Activated T-helper 1 cell treated with anti-CD3 and anti-CD28 coated beads, Interleukin-12 subunit alpha, Interleukin-12 subunit beta, Interleukin-2, Interleukin-4 antibody, amounts not matched to agents 30 ng/mL and 10 ng/mL and 1 ng/mL, durations not matched to agents 14 hours and 24 hours and 36 hours (primary cell): ENCODE measurements at regions not wholly inside any gene's neighbourhood (a gene's known extent, or its start where the extent isn't known, plus 50 kb on each side); places are given as distances from the start of the nearest gene placed in this dataset.
"Not testable (repeated sequence)": the region's sequence is repeated elsewhere in the genome, so short reads cannot be mapped to it uniquely, and the experiment has no call there.

ENCODE experiments used
- DNase-seq: peaks from one replicate; pipeline ENCODE4 v3.0.0; 2021; ENCODE audit warnings: low spot score
- H3K27ac Mint-ChIP-seq: one replicate; pipeline ENCODE4 v1.8.0; 2021; ENCODE audit warnings: mild to moderate bottlenecking, mixed read lengths
- H3K27me3 Mint-ChIP-seq: one replicate; pipeline ENCODE4 v1.8.0; 2022; ENCODE audit warnings: mild to moderate bottlenecking, moderate library complexity, mixed read lengths; ENCODE audit not compliant: insufficient read depth
- H3K36me3 Mint-ChIP-seq: one replicate; pipeline ENCODE4 v1.8.0; 2021; ENCODE audit warnings: low read depth, mixed read lengths
- H3K4me1 Mint-ChIP-seq: one replicate; pipeline ENCODE4 v1.8.0; 2021; ENCODE audit warnings: low read depth, mixed read lengths
- H3K4me3 Mint-ChIP-seq: one replicate; pipeline ENCODE4 v1.8.0; 2021; ENCODE audit warnings: mild to moderate bottlenecking, moderate library complexity, mixed read lengths
- H3K9me3 Mint-ChIP-seq: one replicate; pipeline ENCODE4 v1.8.0; 2021; ENCODE audit warnings: mixed read lengths
- intact Hi-C: fragments of 100-400 bp; cut with micrococcal nuclease; formaldehyde crosslinking; loops from one replicate; pipeline ENCODE4 v1.15.1; 2024

- no peaks in the 10 kb centered on the region for H3K4me1 Mint-ChIP-seq
Observed at GRCh38 chr5:67773411-67774266, 441.9 kb upstream of the PIK3R1 start.

GRCh38 chr5:67771791-67772190 is 443.8 kb upstream of the PIK3R1 start:
- Mint-ChIP-seq H3K27me3 (peaks cover 2% of the 10 kb centered on the region), H3K27ac (no peak overlapping the region), H3K4me1 (no peaks in the 10 kb centered on the region), H3K9me3 (no peaks in the 10 kb centered on the region), H3K36me3 (no peaks in the 10 kb centered on the region), H3K4me3 (no peak overlapping the region)
- intact Hi-C loops, result no loop called here
- DNase-seq, result no peak

More at GRCh38 chr5:67773411-67774266, 441.9 kb upstream of the PIK3R1 start:
- no peak for DNase-seq
- Mint-ChIP-seq H3K27ac (no peak overlapping the region), H3K27me3 (peaks cover 2% of the 10 kb centered on the region), H3K36me3 (no peaks in the 10 kb centered on the region), H3K4me3 (no peak overlapping the region), H3K9me3 (peaks cover 5% of the 10 kb centered on the region)
- intact Hi-C loops, result no loop called here

- no peaks in the 10 kb centered on the region for H3K4me1 Mint-ChIP-seq
- H3K9me3 Mint-ChIP-seq, result no peaks in the 10 kb centered on the region
- peaks cover 2% of the 10 kb centered on the region for H3K27me3 Mint-ChIP-seq
- DNase-seq, result no peak
- H3K4me3 Mint-ChIP-seq, result no peak overlapping the region
- intact Hi-C loops, result no loop called here
- H3K27ac Mint-ChIP-seq, result no peak overlapping the region
- no peaks in the 10 kb centered on the region for H3K36me3 Mint-ChIP-seq
Observed at GRCh38 chr5:67771221-67771620, 444.3 kb upstream of the PIK3R1 start.

GRCh38 chr5:67770431-67771025 is 445.0 kb upstream of the PIK3R1 start:
- intact Hi-C loops, result no loop called here
- Mint-ChIP-seq H3K36me3 (no peaks in the 10 kb centered on the region), H3K9me3 (no peaks in the 10 kb centered on the region), H3K4me1 (no peaks in the 10 kb centered on the region), H3K27me3 (peaks cover 2% of the 10 kb centered on the region), H3K27ac (no peak overlapping the region), H3K4me3 (no peak overlapping the region)
- DNase-seq, result no peak

GRCh38 chr5:67765697-67766096 is 449.9 kb upstream of the PIK3R1 start:
- no peak for DNase-seq

GRCh38 chr5:67757771-67758170 is 457.8 kb upstream of the PIK3R1 start:
- H3K4me3 Mint-ChIP-seq, H3K36me3 Mint-ChIP-seq, H3K4me1 Mint-ChIP-seq, intact Hi-C loops, H3K27ac Mint-ChIP-seq, DNase-seq, H3K27me3 Mint-ChIP-seq: not testable (repeated sequence)
- H3K9me3 Mint-ChIP-seq, result peaks cover 11% of the 10 kb centered on the region

More at GRCh38 chr5:67765697-67766096, 449.9 kb upstream of the PIK3R1 start:
- Mint-ChIP-seq H3K36me3 (no peaks in the 10 kb centered on the region), H3K27me3 (no peaks in the 10 kb centered on the region), H3K4me1 (no peaks in the 10 kb centered on the region), H3K9me3 (no peaks in the 10 kb centered on the region), H3K27ac (no peak overlapping the region), H3K4me3 (no peak overlapping the region)
- intact Hi-C loops, result no loop called here

GRCh38 chr5:67752357-67752708 is 463.2 kb upstream of the PIK3R1 start:
- no peaks in the 10 kb centered on the region for H3K4me1 Mint-ChIP-seq
- H3K36me3 Mint-ChIP-seq, result no peaks in the 10 kb centered on the region
- H3K9me3 Mint-ChIP-seq, result peaks cover 13% of the 10 kb centered on the region
- no peak for DNase-seq
- no peaks in the 10 kb centered on the region for H3K27me3 Mint-ChIP-seq
- intact Hi-C loops, result no loop called here
- no peak overlapping the region for H3K4me3 Mint-ChIP-seq
- no peak overlapping the region for H3K27ac Mint-ChIP-seq

- no peaks in the 10 kb centered on the region for H3K36me3 Mint-ChIP-seq
- H3K27me3 Mint-ChIP-seq, result no peaks in the 10 kb centered on the region
- intact Hi-C loops, result no loop called here
- H3K4me3 Mint-ChIP-seq, result no peak overlapping the region
- no peaks in the 10 kb centered on the region for H3K4me1 Mint-ChIP-seq
- no peak overlapping the region for H3K27ac Mint-ChIP-seq
- peaks cover 4% of the 10 kb centered on the region for H3K9me3 Mint-ChIP-seq
- DNase-seq, result no peak
Observed at GRCh38 chr5:67748165-67748690, 467.3 kb upstream of the PIK3R1 start.

GRCh38 chr5:67747096-67747495 is 468.5 kb upstream of the PIK3R1 start:
- intact Hi-C loops, result no loop called here
- H3K9me3 Mint-ChIP-seq, result peaks cover 4% of the 10 kb centered on the region
- no peak for DNase-seq
- no peaks in the 10 kb centered on the region for H3K4me1 Mint-ChIP-seq
- H3K4me3 Mint-ChIP-seq, result no peak overlapping the region
- no peak overlapping the region for H3K27ac Mint-ChIP-seq
- H3K36me3 Mint-ChIP-seq, result no peaks in the 10 kb centered on the region
- H3K27me3 Mint-ChIP-seq, result no peaks in the 10 kb centered on the region

GRCh38 chr5:67746608-67747007 is 468.9 kb upstream of the PIK3R1 start:
- DNase-seq, H3K4me1 Mint-ChIP-seq, H3K27me3 Mint-ChIP-seq, H3K27ac Mint-ChIP-seq, H3K36me3 Mint-ChIP-seq, H3K4me3 Mint-ChIP-seq, H3K9me3 Mint-ChIP-seq, intact Hi-C loops: not testable (repeated sequence)

GRCh38 chr5:67746103-67746502 is 469.5 kb upstream of the PIK3R1 start:
- no peak for DNase-seq
- H3K4me3 Mint-ChIP-seq, result no peak overlapping the region
- intact Hi-C loops, result no loop called here
- H3K9me3 Mint-ChIP-seq, result peaks cover 4% of the 10 kb centered on the region
- no peak overlapping the region for H3K27ac Mint-ChIP-seq
- no peaks in the 10 kb centered on the region for H3K36me3 Mint-ChIP-seq
- H3K27me3 Mint-ChIP-seq, result no peaks in the 10 kb centered on the region
- H3K4me1 Mint-ChIP-seq, result no peaks in the 10 kb centered on the region

- H3K4me3 Mint-ChIP-seq, result no peak overlapping the region
- H3K36me3 Mint-ChIP-seq, result no peaks in the 10 kb centered on the region
- no peak overlapping the region for H3K27ac Mint-ChIP-seq
- intact Hi-C loops, result no loop called here
- no peaks in the 10 kb centered on the region for H3K27me3 Mint-ChIP-seq
- no peak for DNase-seq
- H3K4me1 Mint-ChIP-seq, result no peaks in the 10 kb centered on the region
- H3K9me3 Mint-ChIP-seq, result no peaks in the 10 kb centered on the region
Observed at GRCh38 chr5:67732921-67733320, 482.6 kb upstream of the PIK3R1 start.

- Mint-ChIP-seq H3K27ac (no peak overlapping the region), H3K4me1 (no peaks in the 10 kb centered on the region), H3K36me3 (no peaks in the 10 kb centered on the region), H3K27me3 (no peaks in the 10 kb centered on the region), H3K4me3 (no peak overlapping the region), H3K9me3 (no peaks in the 10 kb centered on the region)
- no peak for DNase-seq
- intact Hi-C loops, result no loop called here
Observed at GRCh38 chr5:67732471-67732870, 483.1 kb upstream of the PIK3R1 start.
